Ovary (tissue), 3 donors: ENCODE measurements at regions not wholly inside any gene's neighbourhood (a gene's known extent, or its start where the extent isn't known, plus 50 kb on each side); places are given as distances from the start of the nearest gene placed in this dataset.

Source experiments
- EP300 ChIP-seq: sonication (generic); formaldehyde crosslinking; IDR thresholded peaks from one replicate; pipeline ENCODE4 v1.6.1; 2017; ENCODE audit warnings: antibody characterized with exemption
- POLR2A ChIP-seq: fragments of 450-650 bp; IDR thresholded peaks from one replicate; pipeline ENCODE4 v1.6.1; 2017; ENCODE audit warnings: antibody characterized with exemption, mild to moderate bottlenecking, moderate library complexity
- TF ChIP-seq, protein P1 (sequence below), 3 donors: fragments of 450-650 bp in 2 of 3; fragments of 200-600 bp in 1 of 3; IDR thresholded peaks; one replicate each; pipeline versions ENCODE4 v1.5.1 to v1.8.0; 2016 to 2022; ENCODE audit warnings: antibody characterized with exemption in 3 of 3, mild to moderate bottlenecking in 1 of 3
- donor health status: DM: no; HTN: no; CAD: no.

DNA sequence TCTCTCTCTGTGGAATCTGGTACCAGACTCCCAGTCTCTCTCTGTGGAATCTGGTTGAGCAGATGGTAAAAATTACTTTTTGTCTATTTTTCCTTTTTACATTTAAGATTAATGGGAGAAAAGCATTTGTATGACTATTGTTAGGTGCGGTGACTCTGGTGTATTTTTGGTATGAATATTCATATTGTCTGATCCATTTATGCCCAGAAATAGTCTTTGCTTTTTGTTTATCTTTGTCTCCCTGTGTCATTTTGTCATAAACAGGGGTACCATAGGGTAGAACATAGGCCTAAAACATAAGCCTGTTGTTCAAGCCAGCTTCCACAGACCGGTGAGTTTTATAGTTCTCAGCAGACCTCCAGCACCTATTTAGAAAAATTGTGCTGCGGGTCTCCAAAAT lies 78.7 kb downstream of the ETS2 start:
- TF ChIP-seq, protein P1, sequence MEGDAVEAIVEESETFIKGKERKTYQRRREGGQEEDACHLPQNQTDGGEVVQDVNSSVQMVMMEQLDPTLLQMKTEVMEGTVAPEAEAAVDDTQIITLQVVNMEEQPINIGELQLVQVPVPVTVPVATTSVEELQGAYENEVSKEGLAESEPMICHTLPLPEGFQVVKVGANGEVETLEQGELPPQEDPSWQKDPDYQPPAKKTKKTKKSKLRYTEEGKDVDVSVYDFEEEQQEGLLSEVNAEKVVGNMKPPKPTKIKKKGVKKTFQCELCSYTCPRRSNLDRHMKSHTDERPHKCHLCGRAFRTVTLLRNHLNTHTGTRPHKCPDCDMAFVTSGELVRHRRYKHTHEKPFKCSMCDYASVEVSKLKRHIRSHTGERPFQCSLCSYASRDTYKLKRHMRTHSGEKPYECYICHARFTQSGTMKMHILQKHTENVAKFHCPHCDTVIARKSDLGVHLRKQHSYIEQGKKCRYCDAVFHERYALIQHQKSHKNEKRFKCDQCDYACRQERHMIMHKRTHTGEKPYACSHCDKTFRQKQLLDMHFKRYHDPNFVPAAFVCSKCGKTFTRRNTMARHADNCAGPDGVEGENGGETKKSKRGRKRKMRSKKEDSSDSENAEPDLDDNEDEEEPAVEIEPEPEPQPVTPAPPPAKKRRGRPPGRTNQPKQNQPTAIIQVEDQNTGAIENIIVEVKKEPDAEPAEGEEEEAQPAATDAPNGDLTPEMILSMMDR (IDR thresholded peaks at IDR 0.05): no peak
- TF ChIP-seq POLR2A (no peak), EP300 (no peak)
